Neural cell (in vitro differentiated cells): ENCODE measurements at regions not wholly inside any gene's neighbourhood (a gene's known extent, or its start where the extent isn't known, plus 50 kb on each side); places are given as distances from the start of the nearest gene placed in this dataset.

Experiments
- H2AFZ ChIP-seq: fragments of 200-600, 300-800 bp; sonication (generic), shearing (Covaris generic); 2 replicates; pipeline ENCODE4 v1.6.0; 2014; ENCODE audit warnings: low read depth, mild to moderate bottlenecking, antibody characterized with exemption, low read length, moderate library complexity
- H3F3A ChIP-seq: fragments of 200-600 bp; shearing (Covaris generic); 2 replicates; pipeline ENCODE4 v1.6.1; 2016; ENCODE audit warnings: mild to moderate bottlenecking, moderate library complexity, mixed read lengths, antibody characterized with exemption, low read length; ENCODE audit not compliant: insufficient read depth, poor library complexity, severe bottlenecking
- H3K27ac ChIP-seq: fragments of 200-600, 300-800 bp; sonication (generic), shearing (Covaris generic); 2 replicates; pipeline ENCODE4 v1.5.1; 2014; ENCODE audit warnings: mild to moderate bottlenecking, low read length, moderate library complexity
- H3K27me3 ChIP-seq: fragments of 300-800, 200-600 bp; sonication (generic), shearing (Covaris generic); 2 replicates; pipeline ENCODE4 v1.6.0; 2014; ENCODE audit warnings: mild to moderate bottlenecking, low read depth, low read length, moderate library complexity; ENCODE audit not compliant: insufficient read depth
- H3K36me3 ChIP-seq: fragments of 300-800, 200-600 bp; sonication (generic), shearing (Covaris generic); 2 replicates; pipeline ENCODE4 v1.5.1; 2014; ENCODE audit warnings: mild to moderate bottlenecking, antibody characterized with exemption, low read length, moderate library complexity; ENCODE audit not compliant: insufficient read depth
- H3K4me2 ChIP-seq: fragments of 300-800, 200-600 bp; sonication (generic), shearing (Covaris generic); 2 replicates; pipeline ENCODE4 v1.6.0; 2014; ENCODE audit warnings: mild to moderate bottlenecking, low read length
- H3K4me3 ChIP-seq: fragments of 300-800, 200-600 bp; sonication (generic), shearing (Covaris generic); 2 replicates; pipeline ENCODE4 v1.5.1; 2014; ENCODE audit warnings: mild to moderate bottlenecking, low read length, moderate library complexity
- H3K79me2 ChIP-seq: fragments of 200-600 bp; shearing (Covaris generic); replicated peaks from 2 replicates; pipeline ENCODE4 v1.6.0; 2014; ENCODE audit warnings: mild to moderate bottlenecking, low read length, moderate library complexity; ENCODE audit not compliant: insufficient read depth
- H3K9ac ChIP-seq: fragments of 300-800, 200-600 bp; sonication (generic), shearing (Covaris generic); 2 replicates; pipeline ENCODE4 v1.6.1; 2016; ENCODE audit warnings: mild to moderate bottlenecking, low read length, mixed read lengths
- H3K9me2 ChIP-seq: fragments of 200-600 bp; shearing (Covaris generic); 2 replicates; pipeline ENCODE4 v1.6.1; 2016; ENCODE audit warnings: mild to moderate bottlenecking, low read length, mixed read lengths; ENCODE audit not compliant: insufficient read depth
- H3K9me3 ChIP-seq: fragments of 200-600, 300-800 bp; sonication (generic), shearing (Covaris generic); 2 replicates; pipeline ENCODE4 v1.6.1; 2016; ENCODE audit warnings: mild to moderate bottlenecking, mixed run types, low read length, moderate library complexity, mixed read lengths
- H4K20me1 ChIP-seq: fragments of 200-600 bp; shearing (Covaris generic); 2 replicates; pipeline ENCODE4 v1.6.1; 2016; ENCODE audit warnings: mild to moderate bottlenecking, mixed run types; ENCODE audit not compliant: insufficient read depth
- CTCF ChIP-seq: fragments of 450-650 bp; IDR thresholded peaks from 2 replicates; pipeline ENCODE4 v1.5.1; 2014; ENCODE audit warnings: antibody characterized with exemption, mild to moderate bottlenecking, moderate library complexity; ENCODE audit not compliant: poor library complexity, severe bottlenecking
- EP300 ChIP-seq: fragments of 450-650 bp; conservative IDR thresholded peaks from 2 replicates; pipeline ENCODE4 v1.6.1; 2014; ENCODE audit warnings: antibody characterized with exemption, mild to moderate bottlenecking, moderate library complexity; ENCODE audit not compliant: poor library complexity, severe bottlenecking
- EZH2 ChIP-seq: fragments of 200-600, 300-800 bp; shearing (Covaris generic), sonication (generic); IDR thresholded peaks from 2 replicates; pipeline ENCODE4 v1.6.1; 2014; ENCODE audit warnings: antibody characterized with exemption, low read length, borderline replicate concordance, mild to moderate bottlenecking; ENCODE audit not compliant: insufficient read depth, poor library complexity, severe bottlenecking
- MXI1 ChIP-seq: fragments of 450-650 bp; conservative IDR thresholded peaks from 2 replicates; pipeline ENCODE4 v1.6.1; 2014; ENCODE audit warnings: antibody characterized with exemption, mild to moderate bottlenecking; ENCODE audit not compliant: poor library complexity, severe bottlenecking
- POLR2AphosphoS5 ChIP-seq: IDR thresholded peaks from 2 replicates; pipeline ENCODE4 v1.6.1; 2012
- RAD21 ChIP-seq: fragments of 450-650 bp; conservative IDR thresholded peaks from 2 replicates; pipeline ENCODE4 v1.6.1; 2014; ENCODE audit warnings: antibody characterized with exemption, mild to moderate bottlenecking, moderate library complexity
- SMC3 ChIP-seq: fragments of 450-650 bp; conservative IDR thresholded peaks from 2 replicates; pipeline ENCODE4 v1.6.1; 2014; ENCODE audit warnings: antibody characterized with exemption, mild to moderate bottlenecking, moderate library complexity; ENCODE audit not compliant: poor library complexity
- TAF1 ChIP-seq: IDR thresholded peaks from 2 replicates; pipeline ENCODE4 v1.6.1; 2012; ENCODE audit warnings: low read depth
- TF ChIP-seq, protein P1 (sequence below): IDR thresholded peaks from 2 replicates; pipeline ENCODE4 v1.6.1; 2012; ENCODE audit warnings: borderline replicate concordance

GRCh38 chr22:48340191-48340590, 1487.5 kb downstream of the BRD1 start:
- H3K27ac ChIP-seq, result no peak overlapping the region
- no peak overlapping the region for H3K4me2 ChIP-seq
- no peak for TF ChIP-seq EP300
- no peak for TF ChIP-seq MXI1
- TF ChIP-seq EZH2, result no peak

DNA sequence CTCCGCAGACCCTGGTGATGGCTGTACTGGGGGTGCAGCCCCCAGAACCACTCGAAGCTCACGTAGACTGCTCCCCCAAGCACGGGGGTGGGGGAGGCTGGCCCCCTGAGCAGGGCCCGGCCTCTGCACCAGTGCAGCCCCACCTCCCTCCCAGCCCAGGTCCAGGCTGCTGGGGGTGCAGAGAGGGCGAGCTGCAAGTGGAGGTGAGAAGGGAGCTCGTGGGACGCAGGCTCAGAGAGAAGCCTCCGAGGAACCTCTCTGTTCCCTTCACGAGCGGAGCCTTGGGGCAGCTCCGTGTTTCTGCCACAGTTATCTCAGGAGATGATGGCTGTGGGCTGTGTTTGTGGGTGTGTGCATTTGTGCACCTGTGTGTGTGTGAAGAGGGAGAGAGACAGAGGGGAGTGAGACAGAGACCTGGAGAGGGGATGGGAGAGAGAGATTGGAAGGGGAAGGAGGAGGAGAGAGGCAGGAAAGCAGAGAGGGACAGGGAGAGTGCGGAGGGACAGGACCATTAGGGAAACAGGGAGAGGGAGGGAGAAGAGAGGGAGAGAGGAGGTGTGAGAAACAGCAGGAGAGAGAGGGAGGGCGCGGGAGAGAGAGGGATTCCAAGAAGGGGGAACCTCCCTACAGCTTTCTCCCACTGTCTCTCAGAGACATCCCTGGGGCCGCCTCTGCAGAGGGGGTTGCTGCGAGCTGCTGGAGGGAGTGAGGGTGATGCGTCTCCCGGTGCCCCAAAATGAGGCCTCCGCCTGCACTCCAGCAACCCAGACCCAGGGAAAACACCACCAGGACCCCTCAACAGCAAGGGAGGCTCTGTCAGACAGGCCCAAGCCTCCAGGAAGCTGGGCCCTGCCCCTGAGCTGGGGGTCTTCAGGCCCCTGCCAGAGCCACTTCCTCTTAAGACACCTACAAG, 1488.6 kb downstream of the BRD1 start:
- TF ChIP-seq CTCF (no peak), POLR2AphosphoS5 (no peak), MXI1 (no peak), TAF1 (no peak), RAD21 (no peak), SMC3 (no peak), EZH2 (no peak), EP300 (no peak)
- TF ChIP-seq, protein P1, sequence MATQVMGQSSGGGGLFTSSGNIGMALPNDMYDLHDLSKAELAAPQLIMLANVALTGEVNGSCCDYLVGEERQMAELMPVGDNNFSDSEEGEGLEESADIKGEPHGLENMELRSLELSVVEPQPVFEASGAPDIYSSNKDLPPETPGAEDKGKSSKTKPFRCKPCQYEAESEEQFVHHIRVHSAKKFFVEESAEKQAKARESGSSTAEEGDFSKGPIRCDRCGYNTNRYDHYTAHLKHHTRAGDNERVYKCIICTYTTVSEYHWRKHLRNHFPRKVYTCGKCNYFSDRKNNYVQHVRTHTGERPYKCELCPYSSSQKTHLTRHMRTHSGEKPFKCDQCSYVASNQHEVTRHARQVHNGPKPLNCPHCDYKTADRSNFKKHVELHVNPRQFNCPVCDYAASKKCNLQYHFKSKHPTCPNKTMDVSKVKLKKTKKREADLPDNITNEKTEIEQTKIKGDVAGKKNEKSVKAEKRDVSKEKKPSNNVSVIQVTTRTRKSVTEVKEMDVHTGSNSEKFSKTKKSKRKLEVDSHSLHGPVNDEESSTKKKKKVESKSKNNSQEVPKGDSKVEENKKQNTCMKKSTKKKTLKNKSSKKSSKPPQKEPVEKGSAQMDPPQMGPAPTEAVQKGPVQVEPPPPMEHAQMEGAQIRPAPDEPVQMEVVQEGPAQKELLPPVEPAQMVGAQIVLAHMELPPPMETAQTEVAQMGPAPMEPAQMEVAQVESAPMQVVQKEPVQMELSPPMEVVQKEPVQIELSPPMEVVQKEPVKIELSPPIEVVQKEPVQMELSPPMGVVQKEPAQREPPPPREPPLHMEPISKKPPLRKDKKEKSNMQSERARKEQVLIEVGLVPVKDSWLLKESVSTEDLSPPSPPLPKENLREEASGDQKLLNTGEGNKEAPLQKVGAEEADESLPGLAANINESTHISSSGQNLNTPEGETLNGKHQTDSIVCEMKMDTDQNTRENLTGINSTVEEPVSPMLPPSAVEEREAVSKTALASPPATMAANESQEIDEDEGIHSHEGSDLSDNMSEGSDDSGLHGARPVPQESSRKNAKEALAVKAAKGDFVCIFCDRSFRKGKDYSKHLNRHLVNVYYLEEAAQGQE, result no peak
- Histone ChIP-seq H3K9me2 (no peaks in the 10 kb centered on the region), H3K4me2 (no peak overlapping the region), H3K27me3 (no peaks in the 10 kb centered on the region), H3K9me3 (no peaks in the 10 kb centered on the region), H3K79me2 (no peaks in the 10 kb centered on the region), H3K9ac (no peak overlapping the region), H3K27ac (no peak overlapping the region), H3K36me3 (no peaks in the 10 kb centered on the region), H2AFZ (no peak overlapping the region), H3F3A (no peaks in the 10 kb centered on the region), H4K20me1 (no peaks in the 10 kb centered on the region), H3K4me3 (no peak overlapping the region)

More at GRCh38 chr22:48340191-48340590, 1487.5 kb downstream of the BRD1 start:
- no peaks in the 10 kb centered on the region for H3K9me3 ChIP-seq
- H3K9me2 ChIP-seq, result no peaks in the 10 kb centered on the region
- H3K27me3 ChIP-seq, result no peaks in the 10 kb centered on the region
- no peak overlapping the region for H3K4me3 ChIP-seq
- no peaks in the 10 kb centered on the region for H3F3A ChIP-seq
- no peaks in the 10 kb centered on the region for H4K20me1 ChIP-seq
- H3K9ac ChIP-seq, result no peak overlapping the region
- H2AFZ ChIP-seq, result no peak overlapping the region
- H3K36me3 ChIP-seq, result no peaks in the 10 kb centered on the region
- H3K79me2 ChIP-seq, result no peaks in the 10 kb centered on the region
